Stimulated activated CD4-positive, alpha-beta T cell treated with anti-CD3 and anti-CD28 coated beads, Interleukin-4, amount 100 ng/mL, for 48 hours (primary cell): ENCODE measurements at regions not wholly inside any gene's neighbourhood (a gene's known extent, or its start where the extent isn't known, plus 50 kb on each side); places are given as distances from the start of the nearest gene placed in this dataset.
"Not testable (repeated sequence)": the region's sequence is repeated elsewhere in the genome, so short reads cannot be mapped to it uniquely, and the experiment has no call there.

ENCODE experiments used
- DNase-seq, 2 donors: peaks; one replicate each; pipeline ENCODE4 v3.0.0-alpha.2; 2020; ENCODE audit warnings: low read depth in 2 of 2

DNA sequence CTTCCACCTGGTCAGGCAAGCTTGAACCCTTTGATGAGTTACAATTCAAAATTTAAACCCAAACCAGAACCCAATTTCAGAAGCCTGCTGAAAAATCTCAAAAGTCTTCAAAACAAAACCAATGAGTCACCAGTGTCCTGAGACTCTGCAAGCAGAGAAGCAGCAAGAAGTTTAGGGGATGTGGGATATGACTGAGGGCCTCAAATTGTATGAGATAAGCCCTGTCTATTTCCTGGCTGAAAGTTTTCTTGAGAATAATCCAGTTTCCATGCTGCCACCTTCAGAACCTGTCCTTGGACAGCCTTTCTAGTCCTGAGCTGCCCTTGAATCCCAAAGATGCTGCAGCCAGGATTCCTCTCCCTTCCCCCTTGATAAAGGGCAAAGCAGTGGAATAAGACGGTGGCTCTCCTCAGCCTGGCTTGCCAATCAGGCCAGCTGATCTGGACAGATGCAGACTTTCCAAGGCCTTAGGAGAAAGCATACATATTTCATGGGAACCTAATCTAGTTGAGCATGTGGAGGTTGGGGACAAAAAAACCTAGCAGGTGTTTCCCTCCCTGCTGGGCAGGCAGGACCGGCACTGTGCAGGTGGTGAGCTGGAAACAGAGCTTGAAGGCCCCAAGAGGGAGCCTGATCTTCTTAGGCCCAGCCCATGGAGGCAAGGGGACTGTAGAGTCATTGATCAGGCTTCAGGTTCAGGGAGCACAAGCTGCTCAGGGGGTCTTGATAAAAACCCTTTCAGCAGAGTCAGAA is 278.0 kb upstream of the MGAT5 start:
- no peak for DNase-seq

DNA sequence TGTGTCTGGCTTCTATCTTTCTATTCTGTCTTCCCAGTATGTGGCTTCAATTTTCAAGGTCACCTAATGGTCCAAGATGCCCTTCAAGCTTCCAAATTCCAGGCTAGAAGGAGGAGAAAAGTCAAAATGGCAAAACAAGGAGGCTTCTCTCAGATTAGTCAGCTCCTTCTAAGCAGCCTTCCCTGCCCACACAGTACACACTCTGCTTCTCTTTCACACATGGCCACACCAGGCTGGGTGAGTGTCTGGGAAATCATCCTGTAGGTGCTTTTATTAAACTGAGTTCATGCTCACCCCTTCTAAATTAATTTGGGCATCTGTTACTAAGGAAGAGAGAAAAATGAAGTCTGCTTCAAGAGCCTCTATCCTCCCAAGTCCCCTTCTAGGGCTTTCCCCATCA is 277.2 kb upstream of the MGAT5 start:
- DNase-seq, result no peak

DNA sequence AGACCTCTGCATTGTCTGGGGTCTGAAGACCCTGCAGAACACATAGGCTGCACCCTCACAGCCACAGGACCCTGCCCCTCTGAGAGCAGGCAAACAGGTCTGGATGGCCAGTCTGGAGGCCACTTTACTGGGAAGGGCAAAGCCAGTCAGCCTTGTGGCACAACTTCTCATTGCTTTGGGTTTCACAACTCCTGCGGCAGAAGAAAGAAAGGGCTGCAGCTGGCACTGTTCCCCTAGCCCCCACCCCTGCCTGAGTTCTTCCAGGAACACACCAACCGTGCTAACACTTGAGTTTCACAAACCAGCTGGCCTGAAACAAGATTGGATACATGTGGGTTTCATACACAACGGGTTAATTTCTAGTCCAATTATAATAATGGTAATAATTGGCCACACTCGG is 276.5 kb upstream of the MGAT5 start:
- no peak for DNase-seq

DNA sequence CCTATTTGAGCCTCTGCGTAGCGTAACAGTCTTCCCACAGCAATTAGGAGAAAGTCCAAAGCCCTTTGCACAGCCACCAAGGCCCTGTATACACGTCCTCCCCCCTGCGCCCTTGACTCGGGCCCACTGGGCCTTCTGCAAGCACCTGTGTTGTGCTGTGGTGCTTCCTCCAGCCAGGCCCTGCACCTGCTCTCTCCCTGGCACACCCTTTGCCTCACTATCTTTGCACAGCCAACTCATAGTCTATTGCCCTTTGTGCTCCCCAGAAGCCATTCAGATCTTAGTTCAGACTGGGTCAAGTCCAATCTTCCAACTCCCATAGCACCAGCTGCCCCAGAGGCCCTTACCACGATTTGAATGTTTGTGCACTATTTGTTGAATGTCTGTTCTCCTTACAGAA is 271.6 kb upstream of the MGAT5 start:
- DNase-seq, result no peak

DNA sequence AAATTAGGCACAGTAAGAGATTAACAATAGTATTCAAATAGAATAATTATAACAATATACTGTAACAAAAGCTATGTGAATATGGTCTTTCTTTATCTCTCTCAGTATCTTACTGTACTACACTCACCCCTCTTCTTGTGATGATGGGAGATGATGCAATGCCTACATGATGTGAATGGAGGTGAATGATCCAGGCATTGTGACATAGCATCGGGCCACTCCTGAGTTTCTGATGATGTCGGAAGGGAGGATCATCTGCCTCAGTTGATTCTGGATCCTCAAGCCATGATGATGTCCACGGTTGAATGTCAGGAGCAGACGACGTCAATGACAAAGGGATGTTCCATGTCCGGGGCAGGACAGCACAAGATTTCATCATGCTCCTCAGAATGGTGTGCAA is 268.3 kb upstream of the MGAT5 start:
- no peak for DNase-seq

DNA sequence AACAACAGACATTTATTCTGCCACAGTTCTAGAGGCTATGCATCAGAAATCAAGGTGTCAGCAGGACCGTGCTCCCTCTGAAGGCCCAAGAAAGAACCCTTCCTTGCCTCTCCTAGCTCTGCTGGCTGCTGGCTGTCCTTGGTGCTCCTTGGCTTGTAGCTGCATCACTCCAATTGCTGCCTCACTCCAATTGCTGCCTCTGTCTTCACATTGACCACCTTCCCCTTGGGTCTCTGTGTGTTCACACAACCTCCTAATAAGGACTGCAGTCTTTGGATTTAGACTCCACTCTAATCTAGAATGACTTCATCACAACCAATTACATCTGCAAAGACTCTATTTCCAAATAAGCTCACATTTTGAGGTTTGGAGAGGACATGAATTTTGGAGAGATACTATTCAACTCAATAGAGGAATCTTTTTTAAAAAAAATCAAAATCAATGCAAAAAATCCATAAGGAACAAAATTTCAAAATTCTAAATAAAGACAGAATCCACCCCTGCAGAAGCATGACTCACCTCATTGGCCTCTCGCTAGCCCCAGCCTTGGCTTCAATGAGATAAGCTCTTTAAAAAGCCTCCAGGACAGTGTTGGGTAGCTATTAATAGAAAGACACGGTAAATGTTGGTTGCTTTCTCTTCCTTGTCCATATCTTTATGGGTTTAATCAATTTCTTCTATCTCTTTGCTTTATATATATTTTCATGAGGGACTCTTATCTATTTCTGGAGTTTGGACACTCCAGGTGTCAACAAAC is 267.6 kb upstream of the MGAT5 start:
- no peak for DNase-seq

DNA sequence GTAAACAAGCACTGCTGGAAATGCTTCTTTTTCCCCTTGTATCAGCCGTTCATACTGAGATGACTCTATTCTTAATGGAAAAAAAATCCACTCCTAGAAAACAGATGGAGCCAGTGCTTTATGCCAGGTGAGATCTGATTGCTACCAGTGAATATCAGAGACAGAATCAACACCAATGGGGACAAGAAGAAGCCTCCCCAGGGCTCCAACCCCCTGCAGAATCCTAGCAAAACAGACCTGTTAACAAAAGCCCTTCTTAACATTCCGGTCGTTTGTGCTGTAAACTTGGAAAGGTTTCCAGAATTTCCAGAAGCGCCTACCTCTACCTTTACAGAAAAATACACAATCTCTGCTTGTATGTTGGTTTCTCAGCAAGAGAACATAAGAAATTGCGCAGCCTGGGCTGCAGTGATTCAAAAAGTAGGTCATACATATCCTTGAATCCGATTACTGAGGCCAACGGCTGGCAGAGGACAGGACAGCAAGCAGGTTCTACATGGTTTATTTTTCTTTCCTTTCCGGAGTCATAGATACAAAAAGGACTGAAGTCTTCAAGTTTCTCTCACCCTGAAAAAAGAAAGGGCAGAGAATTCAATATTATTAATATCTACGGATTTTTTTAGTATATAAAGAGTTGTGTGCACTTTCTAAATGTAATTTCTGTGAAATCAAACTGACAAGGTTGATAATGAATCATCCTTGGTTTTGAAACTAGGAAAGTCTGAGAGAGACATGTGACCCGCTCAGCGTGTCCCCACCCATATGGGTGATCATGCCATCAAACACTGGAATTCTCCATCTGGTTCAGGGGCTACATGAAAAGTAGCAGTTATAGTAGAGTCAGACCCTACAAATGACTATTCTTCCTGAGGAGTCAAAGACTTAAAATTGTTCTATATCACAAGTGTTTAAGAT is 266.7 kb upstream of the MGAT5 start:
- no peak for DNase-seq

DNA sequence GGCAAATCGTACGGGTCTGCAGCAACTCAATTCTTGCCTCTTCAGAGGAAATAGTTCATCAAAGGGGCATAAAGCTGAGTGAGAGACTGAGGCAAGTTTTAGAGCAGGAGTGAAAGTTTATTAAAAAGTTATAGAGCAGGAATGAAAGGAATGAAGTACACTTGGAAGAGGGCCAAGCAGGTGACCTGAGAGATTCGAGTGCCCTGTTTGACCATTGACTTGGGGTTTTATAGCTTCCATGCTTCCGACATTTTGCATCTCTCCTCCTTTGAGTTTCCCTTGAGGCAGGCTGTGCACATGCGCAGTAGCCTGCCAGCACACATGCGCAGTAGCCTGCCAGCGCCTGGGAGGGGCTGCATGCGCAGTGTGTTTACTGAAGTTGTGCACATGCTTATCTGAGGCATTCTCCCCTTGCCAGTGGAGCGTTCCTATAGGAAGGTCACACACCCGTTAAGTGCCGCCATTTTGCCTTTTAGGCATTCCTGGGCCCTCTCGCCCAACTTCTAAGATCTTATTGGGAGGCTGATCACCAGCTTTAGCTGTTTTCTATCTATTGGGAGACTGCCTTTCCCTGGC is 265.5 kb upstream of the MGAT5 start:
- DNase-seq, result no peak

DNA sequence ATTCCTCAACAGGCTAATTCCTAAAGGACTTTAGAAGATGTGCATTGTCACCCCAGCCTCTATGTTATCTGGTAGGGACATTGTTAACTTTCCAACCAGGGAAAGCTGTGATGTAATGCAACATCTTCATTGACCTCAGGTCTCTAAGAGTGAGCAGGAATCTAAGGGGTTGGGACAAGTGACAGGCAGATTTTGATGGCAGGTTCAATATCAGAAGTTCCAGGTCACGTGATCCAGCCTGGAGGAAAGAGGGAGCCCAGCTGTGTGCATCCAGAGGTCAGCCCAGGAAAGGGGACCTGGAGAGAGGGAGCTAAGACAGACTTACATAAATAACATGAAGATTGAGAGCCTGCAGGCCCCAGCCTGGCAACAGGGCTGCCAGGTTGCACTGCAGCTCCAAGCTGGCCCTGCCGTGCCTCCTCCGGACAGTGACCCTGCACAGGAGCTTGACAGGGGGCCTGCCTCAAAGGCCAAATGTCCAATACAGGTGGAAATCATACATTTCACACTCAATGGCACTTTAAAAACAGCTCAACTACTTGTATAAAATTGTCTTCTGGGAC is 262.2 kb upstream of the MGAT5 start:
- DNase-seq, result no peak

DNA sequence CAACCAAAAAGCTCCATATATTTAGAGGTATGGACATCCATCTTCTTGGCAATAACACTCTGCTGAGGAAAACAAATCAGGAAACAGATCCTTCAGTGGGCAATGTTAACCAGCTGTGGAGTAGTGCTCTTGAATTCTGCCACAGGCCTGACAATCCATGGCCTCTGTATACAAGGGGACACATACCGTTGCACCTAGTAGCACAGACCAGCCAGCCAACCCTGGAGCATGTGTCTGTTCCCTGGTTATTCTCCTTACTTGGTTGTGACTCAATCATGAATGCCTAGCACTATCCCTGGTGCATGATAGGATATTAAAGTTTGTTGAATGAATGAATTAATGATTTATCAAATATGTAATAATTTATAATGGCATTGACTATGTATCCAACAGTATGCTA is 261.4 kb upstream of the MGAT5 start:
- DNase-seq, result no peak

DNA sequence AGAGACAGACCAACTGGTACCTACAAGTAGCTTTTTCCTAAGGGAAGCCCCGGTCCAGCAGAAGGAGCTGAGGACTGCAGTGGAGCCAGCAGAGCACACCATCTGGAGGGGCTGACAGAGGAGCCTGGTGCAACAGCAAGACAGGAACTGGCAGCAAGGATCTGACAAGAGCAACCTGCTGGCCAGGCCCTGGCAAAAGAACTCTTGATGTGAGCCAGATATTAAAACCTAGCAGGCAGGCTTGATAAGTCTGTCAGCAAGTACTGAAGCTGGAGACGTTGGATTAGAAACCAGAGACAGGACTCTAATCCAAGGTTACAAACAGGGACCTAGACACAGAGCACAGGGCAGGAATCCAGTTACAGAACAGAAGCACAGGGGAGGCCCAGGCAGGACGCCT is 260.7 kb upstream of the MGAT5 start:
- DNase-seq, result no peak

DNA sequence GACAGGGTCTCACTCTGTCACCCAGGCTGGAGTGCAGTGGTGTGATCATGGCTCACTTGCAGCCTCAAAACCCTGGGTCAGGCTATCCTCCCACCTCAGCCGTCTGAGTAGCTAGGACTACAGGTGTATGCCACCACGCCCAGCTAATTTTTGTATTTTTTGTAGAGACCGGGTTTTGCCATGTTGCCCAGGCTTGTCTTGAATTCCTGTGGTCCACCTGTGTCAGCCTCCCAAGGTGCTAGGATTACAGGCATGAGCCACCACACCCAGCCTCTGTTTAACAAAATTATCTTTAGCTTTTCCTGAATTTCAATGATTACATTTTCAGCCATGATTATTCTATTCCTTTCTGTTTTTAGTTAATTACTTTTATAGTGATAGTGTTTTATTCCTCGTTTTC is 255.1 kb upstream of the MGAT5 start:
- DNase-seq, result not testable (repeated sequence)

DNA sequence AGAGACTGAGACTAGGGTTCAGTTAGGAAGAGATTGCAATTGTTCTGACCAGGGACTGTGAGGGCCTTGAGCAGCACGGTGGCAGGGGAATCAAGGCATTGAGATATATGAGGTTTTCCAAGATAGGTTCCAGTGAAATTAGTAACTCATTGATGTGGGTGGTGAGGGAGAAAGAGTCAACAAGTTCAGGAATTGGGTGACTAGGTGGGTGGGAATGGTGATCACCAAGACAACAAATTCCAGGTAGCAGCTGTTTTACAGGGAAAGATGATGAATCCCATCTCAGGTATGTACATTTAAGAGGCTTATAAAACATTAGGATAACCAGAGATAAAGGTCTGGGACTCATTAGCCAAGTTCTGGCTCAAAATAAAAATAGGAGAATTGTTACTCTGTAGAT is 251.5 kb upstream of the MGAT5 start:
- no peak for DNase-seq

DNA sequence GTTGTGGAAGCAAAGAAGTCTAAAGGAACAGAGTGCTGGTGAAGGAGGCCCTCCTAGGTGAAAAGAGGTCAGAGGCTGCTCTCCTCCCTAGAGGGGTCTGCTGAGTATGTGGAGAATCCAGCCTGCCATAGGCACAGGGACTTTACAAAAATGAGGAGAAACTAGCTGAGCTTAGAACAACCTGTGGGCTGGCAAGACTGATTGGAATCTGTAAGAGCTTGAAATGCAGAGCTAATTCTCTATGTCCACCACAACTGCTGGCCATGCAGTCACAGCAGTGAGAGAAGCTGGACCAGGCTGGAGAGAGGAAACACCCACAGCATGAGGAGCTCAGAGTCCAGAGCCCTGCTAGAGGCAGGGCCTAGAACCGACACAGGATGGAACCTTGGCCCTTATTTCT is 251.0 kb upstream of the MGAT5 start:
- DNase-seq, result no peak

DNA sequence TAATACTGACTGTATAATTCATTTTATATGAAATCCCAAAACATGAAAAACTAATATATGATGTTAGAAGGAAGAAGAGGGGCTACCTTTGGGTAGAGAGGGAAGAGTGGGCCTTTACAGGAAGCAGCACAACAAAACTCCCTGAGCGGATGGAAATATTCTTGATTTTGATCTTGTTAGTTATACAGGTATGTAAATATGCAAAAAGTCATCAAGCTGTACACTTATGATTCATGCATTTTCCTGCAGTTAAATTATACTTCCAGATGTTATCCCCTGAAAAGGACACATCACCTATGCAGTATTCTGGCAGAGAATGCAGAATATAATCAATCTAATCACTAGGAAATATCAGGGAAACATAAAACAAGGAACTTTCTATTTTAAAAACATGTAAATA is 249.4 kb upstream of the MGAT5 start:
- DNase-seq, result no peak

DNA sequence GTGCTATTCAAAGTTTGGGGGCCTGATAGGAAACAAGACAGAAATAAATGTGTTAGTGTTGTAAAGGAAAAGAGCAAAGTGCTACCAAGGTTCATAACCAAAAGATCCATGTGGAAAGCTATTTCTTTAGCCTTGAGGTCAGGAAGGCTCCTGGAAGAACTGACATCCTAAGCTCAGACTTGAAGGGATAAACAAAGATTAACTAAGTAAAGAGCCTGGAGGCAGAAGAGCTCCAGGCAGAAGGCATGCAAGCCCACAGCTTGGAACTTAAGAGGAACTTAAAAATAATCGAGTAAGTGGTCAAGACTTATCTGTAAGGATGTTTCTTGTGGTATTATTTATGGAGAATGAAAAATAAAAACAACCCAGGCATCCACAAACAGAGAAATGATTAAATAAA is 245.0 kb upstream of the MGAT5 start:
- no peak for DNase-seq

DNA sequence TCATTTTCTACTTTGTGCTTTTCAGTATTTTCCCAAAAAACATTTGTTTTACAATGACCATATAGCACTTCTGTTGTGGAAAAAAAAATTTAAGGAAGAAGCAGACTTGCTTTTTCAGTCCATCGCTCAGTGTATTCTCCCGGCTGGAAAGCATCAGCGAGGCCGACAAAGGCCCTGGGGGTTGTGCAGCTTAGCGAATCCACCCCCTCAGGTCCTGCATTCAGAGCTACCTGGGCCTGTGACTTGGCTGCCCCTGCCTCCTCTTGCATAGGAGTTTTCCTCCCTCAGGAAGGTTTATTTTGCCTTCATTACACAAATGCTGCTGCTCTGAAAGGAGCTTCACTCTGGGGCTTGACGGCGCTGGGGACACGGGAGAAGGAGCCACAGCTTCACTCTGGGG is 244.4 kb upstream of the MGAT5 start:
- DNase-seq, result no peak

DNA sequence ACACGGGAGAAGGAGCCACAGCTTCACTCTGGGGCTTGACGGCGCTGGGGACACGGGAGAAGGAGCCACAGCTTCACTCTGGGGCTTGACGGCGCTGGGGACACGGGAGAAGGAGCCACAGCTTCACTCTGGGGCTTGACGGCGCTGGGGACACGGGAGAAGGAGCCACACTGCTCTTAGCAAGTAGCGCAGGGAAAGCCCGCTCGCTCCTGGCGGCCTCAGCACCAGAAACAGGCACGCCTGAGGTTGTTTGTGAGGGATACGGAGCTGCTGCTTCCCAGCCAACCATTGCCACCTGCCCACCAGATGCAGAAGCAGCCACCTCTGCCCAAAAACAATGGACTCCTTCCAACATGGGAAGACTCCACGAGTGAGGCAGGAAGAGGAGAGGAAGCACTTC is 244.0 kb upstream of the MGAT5 start:
- DNase-seq, result not testable (repeated sequence)

DNA sequence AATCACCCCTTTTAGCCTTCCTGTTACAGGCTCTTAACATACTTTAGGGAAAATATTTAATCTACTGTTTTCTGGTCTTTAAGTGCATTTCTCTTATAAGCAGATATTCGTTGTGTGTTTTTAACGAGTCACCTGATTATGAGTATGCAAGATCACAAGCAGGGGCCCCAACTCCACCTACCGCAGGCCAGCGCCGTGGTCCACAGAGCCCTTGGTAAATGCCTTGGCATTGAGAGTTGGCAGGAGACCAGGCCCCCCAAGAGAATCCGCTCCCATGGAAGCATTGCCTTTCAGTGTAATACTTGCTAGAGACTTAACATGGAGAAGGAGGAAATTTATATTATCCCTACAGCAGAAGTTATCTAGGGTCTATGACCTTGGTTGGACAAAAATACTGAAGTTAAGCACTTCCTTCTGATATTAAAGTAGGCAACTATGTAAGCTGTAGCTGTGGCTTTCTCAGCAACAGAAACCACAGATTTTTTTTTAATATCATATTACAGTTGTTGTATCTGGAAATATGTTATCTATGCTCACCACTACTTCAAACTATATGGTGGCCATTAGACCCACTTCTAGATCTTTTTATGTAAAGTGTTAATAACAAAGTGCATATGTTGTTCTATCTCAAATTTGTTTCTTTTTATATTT is 241.8 kb upstream of the MGAT5 start:
- no peak for DNase-seq

DNA sequence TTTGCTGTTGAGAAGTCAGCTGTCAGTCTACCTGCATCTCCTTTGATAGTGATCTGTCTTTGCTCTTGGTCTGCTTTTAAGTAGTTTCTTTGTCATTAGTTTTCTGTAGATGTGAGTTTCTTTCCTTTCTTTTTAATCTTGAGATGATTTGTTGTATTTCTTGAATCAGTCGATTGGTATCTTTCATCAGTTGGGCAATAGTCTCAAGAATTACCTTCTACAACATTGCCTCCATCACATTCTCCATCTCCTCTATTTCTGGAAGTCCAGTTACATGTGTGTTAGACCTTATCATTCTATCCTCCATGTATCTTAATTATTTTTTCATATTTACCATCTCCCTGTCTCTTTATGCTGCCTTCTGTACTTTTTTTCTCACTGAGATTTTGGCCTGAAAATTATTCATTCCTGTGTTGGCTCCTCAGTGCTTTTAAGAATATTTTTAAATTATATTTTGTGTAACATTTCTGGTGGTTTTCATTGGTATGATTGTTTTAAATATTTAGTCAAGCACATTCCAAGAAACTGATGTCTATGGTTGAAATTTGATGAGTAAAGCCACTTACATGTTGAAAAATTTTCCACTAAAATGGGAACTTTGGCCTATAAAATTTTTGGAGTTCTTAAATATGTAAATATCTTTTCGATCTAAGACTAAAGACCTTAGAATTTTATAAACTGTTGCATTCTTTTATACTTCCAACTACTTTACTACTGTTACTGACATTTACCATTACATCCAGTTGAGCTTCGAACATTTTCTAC is 239.5 kb upstream of the MGAT5 start:
- DNase-seq, result no peak

DNA sequence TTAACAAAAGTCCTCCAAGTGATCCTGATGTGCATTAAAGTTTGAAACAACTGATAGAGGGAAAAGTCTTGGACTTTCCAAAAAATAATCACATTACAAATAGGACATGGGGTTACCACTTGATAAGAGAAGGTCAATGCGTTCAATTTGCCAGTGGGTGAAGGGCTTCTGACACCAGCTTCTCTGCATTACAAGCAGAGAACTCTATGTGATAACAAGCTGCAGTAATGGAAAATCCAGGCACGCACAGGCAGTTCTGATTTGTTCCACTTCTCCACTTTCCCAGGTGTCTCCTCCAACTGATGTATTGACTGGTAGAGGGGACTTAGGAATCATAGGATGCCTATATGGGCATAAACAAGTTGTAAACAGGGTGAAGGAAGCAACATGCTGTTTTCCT is 234.0 kb upstream of the MGAT5 start:
- DNase-seq, result no peak
